ENCODE measurements at regions not wholly inside any gene's neighbourhood (a gene's known extent, or its start where the extent isn't known, plus 50 kb on each side); places are given as distances from the start of the nearest gene placed in this dataset.

GRCh38 chr1:199774433-199775089 is 252.9 kb upstream of the NR5A2 start:
- peak; percentile 36 for DNase-seq

DNA sequence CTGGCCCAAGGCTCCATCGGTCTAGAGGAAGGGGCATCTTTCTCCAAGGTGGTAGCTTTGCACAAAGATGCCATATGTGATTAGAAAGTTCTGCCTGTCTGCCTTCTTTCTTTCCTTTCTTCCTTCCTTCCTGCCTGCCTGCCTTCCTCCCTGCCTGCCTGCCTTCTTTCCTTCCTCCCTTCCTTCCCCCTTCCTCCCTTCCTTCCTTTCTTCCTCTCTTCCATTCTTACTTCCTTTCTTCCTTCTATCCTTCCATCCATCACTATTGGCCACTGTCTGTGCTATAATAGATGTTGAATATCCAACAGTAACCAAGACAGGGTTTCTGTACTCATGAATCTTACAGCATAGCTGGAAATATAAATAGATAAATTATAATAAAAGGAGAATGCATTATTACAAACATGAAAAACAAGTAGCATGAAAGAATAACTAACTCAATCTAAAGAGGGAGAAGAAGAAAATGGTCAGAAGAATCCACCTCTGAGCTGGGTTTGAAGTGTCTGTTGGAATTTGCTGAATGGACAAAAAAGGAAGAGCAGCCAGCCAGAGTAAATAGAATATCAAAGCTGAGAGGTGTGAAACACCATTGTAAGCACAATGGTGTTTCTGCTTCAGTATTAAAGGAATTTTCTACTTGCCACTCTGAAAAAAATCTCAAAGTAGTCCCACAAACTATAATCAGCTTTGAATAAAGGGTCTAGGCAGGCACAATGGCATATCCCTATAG is 250.6 kb upstream of the NR5A2 start:
- no peak for DNase-seq

GRCh38 chr1:199778324-199778955 is 249.1 kb upstream of the NR5A2 start:
- no peak for DNase-seq

GRCh38 chr1:199780091-199780490 is 247.4 kb upstream of the NR5A2 start:
- no peak for DNase-seq

DNA sequence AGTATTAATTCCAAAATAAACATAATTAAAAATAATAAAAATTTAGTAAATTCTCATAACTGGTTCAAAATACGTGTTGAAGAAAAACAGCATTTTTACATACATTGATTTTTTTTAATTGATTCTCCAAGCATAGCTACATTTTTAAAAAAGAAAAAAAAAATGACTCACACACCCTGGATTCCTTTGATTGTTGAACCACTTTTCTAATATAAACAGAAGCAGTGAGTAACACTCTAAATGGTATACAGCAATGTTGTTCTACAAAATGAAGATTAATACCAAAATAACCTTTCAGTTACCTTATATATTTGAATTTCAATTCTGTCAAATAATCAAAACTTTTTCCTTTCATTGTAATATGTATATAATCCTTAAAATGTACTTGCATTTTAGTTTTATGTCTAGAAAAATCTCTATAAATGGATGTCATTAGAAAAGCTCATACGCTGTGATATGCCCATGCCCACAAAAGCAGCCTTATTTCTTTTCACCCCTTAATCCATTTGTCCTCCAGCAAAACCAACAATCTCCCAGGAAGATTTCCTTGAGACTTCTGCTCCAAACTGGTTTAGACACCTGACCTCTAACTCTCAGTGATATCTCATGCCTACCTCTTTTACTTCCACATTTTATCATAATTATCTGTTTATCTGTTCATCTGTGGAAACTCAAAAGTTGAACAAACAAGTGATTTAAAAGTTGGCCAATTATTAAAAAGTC is 246.4 kb upstream of the NR5A2 start:
- DNase-seq: peak; percentile 55

DNA sequence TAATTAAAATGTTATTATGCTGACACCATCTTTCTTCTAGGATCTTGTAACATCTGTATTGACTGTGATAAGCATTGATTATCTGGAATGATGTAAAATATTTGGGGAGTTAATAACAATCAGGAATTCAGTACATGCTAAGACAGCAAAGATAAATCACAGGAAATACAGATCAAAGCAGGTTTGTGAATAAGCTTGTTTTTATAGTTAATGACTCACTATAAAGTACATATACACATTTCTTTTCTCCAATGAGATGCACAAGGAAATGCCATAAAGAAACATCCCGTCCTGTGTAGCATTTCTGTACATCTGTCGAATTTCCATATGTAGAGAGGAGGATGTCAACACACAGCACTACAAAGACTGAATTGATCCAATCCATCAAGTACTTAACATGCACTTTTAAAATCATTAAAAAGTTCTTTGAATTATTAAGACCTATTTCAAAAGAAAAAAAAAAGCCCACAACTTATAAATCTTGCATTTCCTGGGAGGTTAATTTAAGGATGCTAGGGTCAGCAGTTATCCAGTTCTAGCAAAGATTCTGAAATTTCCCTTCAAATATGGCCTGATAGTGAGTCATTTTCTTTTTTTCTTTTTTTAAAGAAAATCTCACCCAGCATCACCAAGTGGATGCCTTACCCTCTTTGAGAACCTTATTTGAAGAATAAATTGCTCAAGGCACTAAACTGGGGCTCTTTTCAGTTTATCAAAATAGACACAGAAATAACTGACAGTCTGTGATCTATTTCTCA is 243.2 kb upstream of the NR5A2 start:
- peak; percentile 61 for DNase-seq

GRCh38 chr1:199786695-199787094 is 240.8 kb upstream of the NR5A2 start:
- no peak for DNase-seq

DNA sequence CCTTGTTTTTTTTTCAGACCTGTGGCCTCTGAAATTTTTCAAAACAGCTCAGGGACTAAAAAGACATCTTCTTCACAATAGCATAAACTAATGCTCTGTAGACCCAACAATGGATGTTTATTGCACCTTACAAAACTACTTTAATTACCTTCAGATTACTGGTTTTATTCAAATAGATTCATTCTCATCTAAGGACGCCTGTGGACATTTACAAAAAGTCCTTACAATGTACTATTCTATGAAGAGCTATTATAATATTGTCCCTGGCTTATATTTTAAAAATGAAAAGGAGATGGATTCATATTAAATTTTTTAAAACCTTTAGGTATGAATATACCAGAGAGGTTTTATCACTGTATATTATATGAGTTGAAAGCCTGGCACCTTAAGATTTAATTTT is 238.4 kb upstream of the NR5A2 start:
- DNase-seq: no peak

- no peak for DNase-seq
These were observed 236.0 kb upstream of the NR5A2 start for GRCh38 chr1:199791495-199791894.

DNA sequence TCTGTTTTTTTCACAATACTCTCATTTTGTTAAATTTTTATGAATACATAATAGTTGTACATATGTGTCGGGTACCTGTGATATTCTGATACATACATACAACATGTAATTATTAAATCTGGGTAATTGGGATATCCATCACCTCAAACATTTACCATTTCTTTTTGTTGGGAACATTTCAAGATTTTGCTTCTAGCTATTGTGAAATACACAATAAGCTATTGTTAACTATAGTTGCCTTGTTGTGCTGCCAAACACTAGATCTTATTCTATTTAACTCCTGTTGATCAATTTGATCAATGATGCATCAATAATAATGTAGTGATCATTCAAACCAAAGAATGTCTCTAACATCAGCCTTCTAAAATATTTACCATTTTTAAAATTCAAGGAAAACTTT is 234.6 kb upstream of the NR5A2 start:
- DNase-seq: no peak

DNA sequence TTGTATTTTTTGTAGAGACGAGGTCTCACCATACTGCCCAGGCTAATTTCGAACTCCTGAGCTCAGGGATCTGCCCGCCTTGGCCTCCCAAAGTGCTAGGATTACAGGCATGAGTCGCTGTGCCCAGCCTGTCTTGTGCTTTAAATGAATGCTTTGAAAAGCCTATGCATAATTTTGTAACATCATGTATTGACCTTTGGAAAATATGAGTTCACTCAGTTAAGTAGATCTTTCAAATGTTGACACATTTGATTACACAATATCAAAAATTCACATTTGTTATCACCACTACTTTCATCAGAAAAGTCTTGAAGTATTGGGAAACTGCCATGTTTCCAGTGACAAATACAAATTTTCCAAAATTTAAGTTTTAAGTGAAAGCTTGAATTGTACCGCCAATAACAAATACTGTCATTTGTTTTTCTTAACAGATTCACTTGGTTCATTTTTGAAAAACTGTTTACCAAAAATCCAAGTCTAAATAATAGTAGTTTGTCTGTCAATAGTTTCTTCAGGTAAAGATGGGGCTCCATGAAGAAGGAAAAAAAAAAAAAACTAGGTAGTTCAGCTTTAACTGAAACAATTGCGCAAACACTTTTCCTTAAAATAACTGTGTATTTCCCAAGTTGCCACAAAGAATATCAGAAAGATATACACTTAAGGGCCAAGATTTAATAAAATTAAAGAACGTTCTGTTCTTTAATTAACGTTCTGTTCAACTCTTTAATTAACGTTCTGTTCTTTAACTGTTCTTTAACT is 233.2 kb upstream of the NR5A2 start:
- no peak for DNase-seq

- DNase-seq: no peak
These were observed 228.4 kb upstream of the NR5A2 start for GRCh38 chr1:199799116-199799515.

DNA sequence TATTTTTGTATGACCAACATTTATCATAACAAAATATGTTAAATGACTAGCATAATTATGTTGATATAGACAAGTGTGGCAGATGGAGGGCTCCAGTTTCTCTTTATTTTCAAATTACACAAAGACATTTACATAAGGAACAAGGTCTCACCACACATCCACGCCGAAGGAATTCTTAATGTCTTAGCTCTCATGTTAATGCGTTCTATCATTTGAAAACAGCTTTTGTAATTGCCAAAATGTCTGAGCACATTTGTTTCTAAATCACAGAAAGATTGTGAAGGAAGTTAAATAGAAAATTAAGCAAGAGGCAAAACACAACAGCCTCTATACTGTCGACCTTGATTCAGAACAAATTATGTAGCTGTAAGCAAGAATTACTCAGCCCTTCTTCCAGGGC is 223.0 kb upstream of the NR5A2 start:
- DNase-seq: no peak

DNA sequence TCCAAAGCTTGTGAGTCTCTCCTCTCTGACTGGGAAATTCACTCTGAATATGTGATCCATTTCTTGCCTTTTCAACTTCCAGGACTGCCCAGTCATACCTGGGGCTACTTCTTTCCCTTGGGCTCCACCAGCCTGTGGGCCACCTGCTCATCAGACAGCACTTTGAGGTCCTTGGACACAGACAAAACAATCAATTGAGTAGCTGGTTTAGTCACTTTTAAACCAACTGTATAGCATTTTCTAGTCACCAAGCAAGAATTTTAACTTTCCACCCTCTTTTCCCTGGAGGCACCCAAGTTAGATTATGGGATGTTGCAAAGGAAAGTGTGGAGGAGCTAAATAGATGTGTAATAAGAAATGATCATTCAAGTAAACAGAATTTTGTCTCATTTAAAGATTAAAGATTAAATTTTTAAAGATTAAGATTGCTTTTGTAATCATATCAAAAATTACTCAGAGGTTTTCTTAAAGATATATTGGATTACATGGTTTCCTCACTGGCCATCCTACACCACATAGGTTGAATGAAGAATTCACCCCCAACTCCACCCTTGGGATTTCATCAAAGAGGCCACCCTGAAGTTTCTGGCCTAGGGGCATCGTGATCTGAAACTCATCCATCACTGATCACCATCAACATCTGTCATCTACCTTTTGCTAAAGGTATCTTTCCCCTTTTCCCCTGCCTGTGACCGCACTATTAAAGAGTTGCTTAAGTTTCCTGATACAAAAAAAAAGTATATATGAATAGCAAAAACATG is 219.2 kb upstream of the NR5A2 start:
- peak; percentile 11 for DNase-seq

GRCh38 chr1:199809311-199809710 is 218.2 kb upstream of the NR5A2 start:
- no peak for DNase-seq

GRCh38 chr1:199811163-199811562 is 216.3 kb upstream of the NR5A2 start:
- no peak for DNase-seq

DNA sequence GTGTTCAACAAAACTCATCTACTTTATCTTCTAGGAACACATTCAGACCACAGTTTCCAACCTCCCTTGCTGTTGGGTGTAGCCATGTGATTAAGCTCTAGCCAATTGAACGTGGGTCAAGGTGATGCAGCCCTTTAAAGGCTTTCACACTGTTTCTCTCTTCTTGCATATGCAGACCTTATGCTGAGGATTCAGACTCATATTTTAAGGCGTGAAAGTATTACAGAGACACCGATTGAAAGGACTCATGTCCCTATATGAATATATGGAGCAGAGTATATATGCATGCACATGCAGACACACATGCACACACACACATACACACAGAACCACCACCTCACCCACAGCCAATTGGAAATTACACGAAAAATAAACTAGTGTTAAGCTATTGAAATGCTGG is 214.3 kb upstream of the NR5A2 start:
- no peak for DNase-seq

- DNase-seq: no peak
These were observed 211.6 kb upstream of the NR5A2 start for GRCh38 chr1:199815947-199816346.

DNA sequence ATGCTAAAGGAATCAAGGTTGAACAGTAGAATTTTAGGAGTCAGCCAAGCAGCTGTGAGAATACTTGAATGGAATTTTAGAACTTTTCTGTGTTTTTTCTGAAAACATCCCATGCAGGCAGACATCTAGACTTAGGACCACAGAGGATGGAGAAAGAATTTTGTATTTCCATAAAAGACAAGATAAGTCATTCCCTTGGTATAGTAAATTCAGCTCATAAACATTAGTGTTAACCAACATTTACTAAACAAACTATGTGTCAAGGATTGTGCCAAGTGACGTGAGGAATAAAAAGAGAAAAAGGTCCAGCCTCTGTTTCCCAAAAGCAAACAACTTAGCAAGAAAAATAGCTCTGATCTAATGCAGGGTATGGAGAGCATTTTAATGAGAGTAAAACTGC is 210.2 kb upstream of the NR5A2 start:
- no peak for DNase-seq

- no peak for DNase-seq
These were observed 206.3 kb upstream of the NR5A2 start for GRCh38 chr1:199821029-199821779.

GRCh38 chr1:199832451-199832850 is 195.1 kb upstream of the NR5A2 start:
- DNase-seq: no peak
